Neuron (in vitro differentiated cells): ENCODE measurements at regions not wholly inside any gene's neighbourhood (a gene's known extent, or its start where the extent isn't known, plus 50 kb on each side); places are given as distances from the start of the nearest gene placed in this dataset.

Experiments used
- H2AFZ ChIP-seq: one replicate; pipeline ENCODE4 v1.6.1; 2013; ENCODE audit warnings: low read depth, mild to moderate bottlenecking, inconsistent platforms, low read length, moderate library complexity
- H3K27me3 ChIP-seq: one replicate; pipeline ENCODE4 v1.6.1; 2013; ENCODE audit warnings: low read length; ENCODE audit not compliant: insufficient read depth
- H3K36me3 ChIP-seq: one replicate; pipeline ENCODE4 v1.6.1; 2013; ENCODE audit warnings: low read length; ENCODE audit not compliant: insufficient read depth
- H3K4me1 ChIP-seq: one replicate; pipeline ENCODE4 v1.6.1; 2013; ENCODE audit warnings: low read length; ENCODE audit not compliant: insufficient read depth
- H3K4me3 ChIP-seq: 2 replicates; pipeline ENCODE4 v1.5.1; 2013; ENCODE audit warnings: mild to moderate bottlenecking, low read length, moderate library complexity
- H3K9me3 ChIP-seq: one replicate; pipeline ENCODE4 v1.6.1; 2013; ENCODE audit warnings: low read length

- no peak overlapping the region for H3K4me3 ChIP-seq
- no peaks in the 10 kb centered on the region for H3K27me3 ChIP-seq
- H3K4me1 ChIP-seq = no peaks in the 10 kb centered on the region
- H3K36me3 ChIP-seq = no peaks in the 10 kb centered on the region
- H3K9me3 ChIP-seq = no peaks in the 10 kb centered on the region
- no peak overlapping the region for H2AFZ ChIP-seq
These were observed 83.3 kb downstream of the EDEM1 start for GRCh38 chr3:5270666-5271371.

DNA sequence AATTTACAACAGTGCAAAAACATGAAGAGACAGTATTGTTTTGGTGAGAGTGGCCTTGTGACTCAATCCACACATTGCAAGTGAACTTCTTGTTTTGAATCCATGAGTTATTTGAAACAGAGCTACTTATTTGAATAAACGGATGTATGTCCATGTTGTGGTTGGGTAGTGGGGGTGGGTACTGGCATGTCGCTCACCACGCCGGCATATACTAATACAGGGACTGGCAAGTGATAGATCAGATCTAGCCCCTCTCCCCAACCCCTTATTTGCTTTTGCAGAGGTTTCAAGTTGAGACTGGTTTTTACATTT lies 83.8 kb downstream of the EDEM1 start:
- H3K36me3 ChIP-seq = no peaks in the 10 kb centered on the region
- H2AFZ ChIP-seq = no peak overlapping the region
- H3K4me1 ChIP-seq = no peaks in the 10 kb centered on the region
- H3K9me3 ChIP-seq = no peaks in the 10 kb centered on the region
- no peak overlapping the region for H3K4me3 ChIP-seq
- no peaks in the 10 kb centered on the region for H3K27me3 ChIP-seq

GRCh38 chr3:5272387-5272786 lies 84.9 kb downstream of the EDEM1 start:
- H3K4me3 ChIP-seq = no peak overlapping the region
- H3K4me1 ChIP-seq = no peaks in the 10 kb centered on the region
- no peak overlapping the region for H2AFZ ChIP-seq
- no peaks in the 10 kb centered on the region for H3K36me3 ChIP-seq
- H3K27me3 ChIP-seq = no peaks in the 10 kb centered on the region
- H3K9me3 ChIP-seq = no peaks in the 10 kb centered on the region

- Histone ChIP-seq H3K27me3 (no peaks in the 10 kb centered on the region), H3K36me3 (no peaks in the 10 kb centered on the region), H3K4me3 (no peak overlapping the region), H2AFZ (no peak overlapping the region), H3K9me3 (no peaks in the 10 kb centered on the region), H3K4me1 (peaks cover 2% of the 10 kb centered on the region)
These were observed 86.6 kb downstream of the EDEM1 start for GRCh38 chr3:5274091-5274490.

DNA sequence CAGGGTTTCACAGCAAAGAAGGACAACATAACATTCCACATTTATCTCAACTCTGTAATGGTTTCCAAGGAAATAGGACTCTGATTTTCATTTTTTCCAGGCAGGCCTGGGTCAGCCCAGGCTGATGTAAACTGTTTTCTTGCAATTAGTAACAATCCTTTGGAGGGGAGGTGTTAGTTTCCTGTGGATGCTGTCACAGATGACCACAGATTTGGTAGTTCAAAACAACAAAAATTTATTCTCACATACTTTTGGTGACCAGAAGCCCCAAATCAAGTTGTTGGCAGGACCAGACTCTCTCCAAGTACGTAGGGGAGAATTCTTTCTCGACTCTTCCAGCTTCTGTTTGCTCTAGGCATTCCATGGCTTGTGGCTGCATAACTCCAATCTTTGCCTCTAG lies 88.0 kb downstream of the EDEM1 start:
- H3K4me1 ChIP-seq = peaks cover 2% of the 10 kb centered on the region
- H3K27me3 ChIP-seq = no peaks in the 10 kb centered on the region
- no peaks in the 10 kb centered on the region for H3K36me3 ChIP-seq
- H3K4me3 ChIP-seq = no peak overlapping the region
- no peaks in the 10 kb centered on the region for H3K9me3 ChIP-seq
- H2AFZ ChIP-seq = no peak overlapping the region

DNA sequence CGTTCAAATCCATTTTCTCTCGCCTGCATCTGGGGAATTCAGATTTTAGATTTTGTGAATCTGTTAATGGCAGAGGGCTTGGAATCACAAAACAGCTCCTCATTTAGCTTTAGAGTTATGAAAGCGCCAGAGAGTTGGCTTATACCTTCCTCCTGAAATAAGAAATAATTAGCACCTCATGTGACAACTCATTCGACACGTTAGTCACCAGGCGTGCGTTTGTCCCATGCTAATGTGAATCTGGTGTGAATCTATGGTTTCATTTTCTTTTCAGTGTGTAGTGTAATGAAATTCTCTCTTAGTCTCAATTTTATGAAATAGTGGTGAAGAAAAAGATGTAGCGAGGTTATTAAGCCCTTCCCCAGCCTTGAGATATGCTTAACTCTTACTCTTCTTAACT lies 89.4 kb downstream of the EDEM1 start:
- H3K4me1 ChIP-seq = peaks cover 2% of the 10 kb centered on the region
- H2AFZ ChIP-seq = no peak overlapping the region
- H3K4me3 ChIP-seq = no peak overlapping the region
- H3K9me3 ChIP-seq = no peaks in the 10 kb centered on the region
- H3K36me3 ChIP-seq = no peaks in the 10 kb centered on the region
- no peaks in the 10 kb centered on the region for H3K27me3 ChIP-seq

GRCh38 chr3:5277612-5278236 lies 90.2 kb downstream of the EDEM1 start:
- no peak overlapping the region for H2AFZ ChIP-seq

DNA sequence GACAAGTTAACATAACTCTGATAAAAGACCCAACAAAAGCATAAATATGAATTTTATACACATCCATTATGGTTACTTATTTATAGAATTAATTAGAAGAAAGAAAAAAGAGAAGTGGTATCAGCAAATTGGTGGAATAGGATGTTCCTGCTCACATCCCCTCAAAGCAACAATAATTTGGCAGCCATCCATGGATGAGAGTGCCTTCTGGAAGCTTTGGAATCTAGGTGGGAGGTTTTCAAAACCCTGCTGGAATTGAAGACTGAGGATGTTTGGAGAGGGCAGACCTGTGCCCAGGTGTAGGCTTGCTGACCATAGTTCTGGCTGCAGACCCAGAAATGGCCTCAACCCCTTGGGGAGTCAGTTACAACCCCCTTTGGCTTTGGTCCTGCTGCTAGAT lies 91.2 kb downstream of the EDEM1 start:
- Histone ChIP-seq H3K4me1 (peaks cover 2% of the 10 kb centered on the region), H3K36me3 (no peaks in the 10 kb centered on the region), H3K9me3 (no peaks in the 10 kb centered on the region), H3K27me3 (no peaks in the 10 kb centered on the region), H2AFZ (no peak overlapping the region), H3K4me3 (no peak overlapping the region)

More at GRCh38 chr3:5277612-5278236, 90.2 kb downstream of the EDEM1 start:
- Histone ChIP-seq H3K4me3 (no peak overlapping the region), H3K36me3 (no peaks in the 10 kb centered on the region), H3K27me3 (no peaks in the 10 kb centered on the region), H3K9me3 (no peaks in the 10 kb centered on the region), H3K4me1 (peaks cover 2% of the 10 kb centered on the region)

GRCh38 chr3:5282703-5283102 lies 95.2 kb downstream of the EDEM1 start:
- no peak overlapping the region for H2AFZ ChIP-seq
- no peaks in the 10 kb centered on the region for H3K36me3 ChIP-seq
- H3K4me1 ChIP-seq = no peaks in the 10 kb centered on the region
- no peaks in the 10 kb centered on the region for H3K27me3 ChIP-seq
- no peaks in the 10 kb centered on the region for H3K9me3 ChIP-seq
- H3K4me3 ChIP-seq = no peak overlapping the region

DNA sequence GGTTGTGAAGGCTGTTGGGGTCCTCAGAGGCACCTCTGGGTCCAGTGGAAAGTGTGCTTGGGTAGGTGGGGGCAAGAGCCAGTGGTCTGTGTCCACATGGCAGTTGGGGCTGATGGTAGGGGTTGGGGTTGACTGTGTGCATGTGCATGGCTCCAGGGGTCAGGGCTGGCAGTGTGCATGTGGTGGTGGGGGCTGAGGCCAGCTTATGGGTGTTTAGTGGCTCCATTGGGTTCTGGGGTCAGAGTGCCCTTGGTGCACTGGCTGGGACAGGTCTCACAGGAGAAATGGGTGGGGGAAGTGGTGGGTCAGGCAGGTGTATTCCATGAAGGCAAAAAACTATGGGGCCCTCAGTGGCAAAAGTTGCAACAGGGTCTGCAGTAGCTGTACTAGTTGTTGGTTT lies 97.9 kb downstream of the EDEM1 start:
- no peaks in the 10 kb centered on the region for H3K27me3 ChIP-seq
- H3K9me3 ChIP-seq = no peaks in the 10 kb centered on the region
- H3K36me3 ChIP-seq = no peaks in the 10 kb centered on the region
- no peak overlapping the region for H3K4me3 ChIP-seq
- no peaks in the 10 kb centered on the region for H3K4me1 ChIP-seq
- no peak overlapping the region for H2AFZ ChIP-seq

- H3K9me3 ChIP-seq = no peaks in the 10 kb centered on the region
- no peaks in the 10 kb centered on the region for H3K4me1 ChIP-seq
- no peaks in the 10 kb centered on the region for H3K27me3 ChIP-seq
- no peak overlapping the region for H3K4me3 ChIP-seq
- no peak overlapping the region for H2AFZ ChIP-seq
- no peaks in the 10 kb centered on the region for H3K36me3 ChIP-seq
These were observed 103.4 kb downstream of the EDEM1 start for GRCh38 chr3:5290915-5291314.

GRCh38 chr3:5292512-5292911 lies 105.0 kb downstream of the EDEM1 start:
- Histone ChIP-seq H3K36me3 (no peaks in the 10 kb centered on the region), H3K4me3 (no peak overlapping the region), H3K27me3 (no peaks in the 10 kb centered on the region), H2AFZ (no peak overlapping the region), H3K4me1 (no peaks in the 10 kb centered on the region), H3K9me3 (no peaks in the 10 kb centered on the region)

- Histone ChIP-seq H3K9me3 (no peaks in the 10 kb centered on the region), H2AFZ (no peak overlapping the region), H3K4me3 (no peak overlapping the region), H3K4me1 (no peaks in the 10 kb centered on the region), H3K36me3 (no peaks in the 10 kb centered on the region), H3K27me3 (no peaks in the 10 kb centered on the region)
These were observed 105.7 kb downstream of the EDEM1 start for GRCh38 chr3:5293207-5293606.

- H2AFZ ChIP-seq = no peak overlapping the region
- no peaks in the 10 kb centered on the region for H3K9me3 ChIP-seq
- no peaks in the 10 kb centered on the region for H3K36me3 ChIP-seq
- H3K4me1 ChIP-seq = no peaks in the 10 kb centered on the region
- H3K27me3 ChIP-seq = no peaks in the 10 kb centered on the region
- no peak overlapping the region for H3K4me3 ChIP-seq
These were observed 106.8 kb downstream of the EDEM1 start for GRCh38 chr3:5294356-5294755.
